HEK293 (cell line): ENCODE measurements at regions not wholly inside any gene's neighbourhood (a gene's known extent, or its start where the extent isn't known, plus 50 kb on each side); places are given as distances from the start of the nearest gene placed in this dataset.

Experiments
- CTCF ChIA-PET: fragments of 350-600 bp; formaldehyde crosslinking; extraction: SDS; loops from one replicate; lab custom pipeline; 2021; ENCODE audit warnings: antibody characterized with exemption; lab: Yijun Ruan, JAX
- POLR2A ChIA-PET: fragments of 300-600 bp; formaldehyde crosslinking; extraction: SDS; loops from one replicate; lab custom pipeline; 2020; ENCODE audit warnings: antibody characterized with exemption, inconsistent platforms; lab: Yijun Ruan, JAX
- H3K27ac ChIP-seq: fragments of 200-500 bp; sonication (Bioruptor generic); 2 replicates; pipeline ENCODE4 v1.5.1; 2014; ENCODE audit warnings: low read depth, low read length, control low read depth, inconsistent platforms; ENCODE audit errors: extremely low read depth
- H3K36me3 ChIP-seq, 2 experiments: fragments of 200-500 bp in 1 of 2; sonication (Bioruptor generic) in 1 of 2; 1 replicate in 1 of 2; 2 replicates in 1 of 2; pipeline ENCODE4 v1.5.1; 2014 to 2017; ENCODE audit warnings: inconsistent platforms in 2 of 2, low read length in 2 of 2; ENCODE audit not compliant: control insufficient read depth in 2 of 2, insufficient read depth in 1 of 2
- H3K4me1 ChIP-seq: fragments of 200-500 bp; sonication (Bioruptor generic); 2 replicates; pipeline ENCODE4 v1.5.1; 2014; ENCODE audit warnings: mild to moderate bottlenecking, low read length, inconsistent platforms; ENCODE audit not compliant: control insufficient read depth, insufficient read depth
- H3K4me3 ChIP-seq: 2 replicates; pipeline ENCODE4 v1.5.1; 2011; ENCODE audit warnings: low read depth, mild to moderate bottlenecking, control low read depth, low read length, moderate library complexity
- H3K9me3 ChIP-seq: fragments of 200-500 bp; sonication (Bioruptor generic); 2 replicates; pipeline ENCODE4 v1.5.1; 2014; ENCODE audit warnings: low read depth, low read length, inconsistent platforms; ENCODE audit not compliant: control insufficient read depth, insufficient read depth
- AEBP2 ChIP-seq: fragments of 450-650 bp; formaldehyde crosslinking; IDR thresholded peaks from 2 replicates; pipeline ENCODE4 v1.5.1; 2016; ENCODE audit warnings: missing biosample characterization, missing genetic modification characterization, borderline replicate concordance
- ELK4 ChIP-seq: IDR thresholded peaks from 2 replicates; pipeline ENCODE4 v1.6.1; 2011; ENCODE audit warnings: mild to moderate bottlenecking, low read depth, low read length, borderline replicate concordance
- HIC1 ChIP-seq: fragments of 450-650 bp; formaldehyde crosslinking; IDR thresholded peaks from 2 replicates; pipeline ENCODE4 v1.5.1; 2016; ENCODE audit warnings: missing biosample characterization, missing genetic modification characterization
- KLF10 ChIP-seq: fragments of 450-650 bp; IDR thresholded peaks from 2 replicates; pipeline ENCODE4 v1.5.1; 2018; ENCODE audit warnings: missing biosample characterization, mild to moderate bottlenecking, missing genetic modification characterization
- MZF1 ChIP-seq: fragments of 450-650 bp; formaldehyde crosslinking; IDR thresholded peaks from 2 replicates; pipeline ENCODE4 v1.5.1; 2017; ENCODE audit warnings: missing biosample characterization, missing genetic modification characterization, borderline replicate concordance
- REPIN1 ChIP-seq: fragments of 450-650 bp; formaldehyde crosslinking; IDR thresholded peaks from 2 replicates; pipeline ENCODE4 v1.5.1; 2017; ENCODE audit warnings: missing biosample characterization, missing genetic modification characterization, low read depth
- REST ChIP-seq: fragments of 450-650 bp; formaldehyde crosslinking; IDR thresholded peaks from 2 replicates; pipeline ENCODE4 v1.5.1; 2016; ENCODE audit warnings: missing biosample characterization, missing genetic modification characterization
- SALL2 ChIP-seq: fragments of 450-650 bp; formaldehyde crosslinking; IDR thresholded peaks from 2 replicates; pipeline ENCODE4 v1.5.0; 2017; ENCODE audit warnings: missing biosample characterization, mild to moderate bottlenecking, missing genetic modification characterization, borderline replicate concordance
- SETDB1 ChIP-seq: IDR thresholded peaks from one replicate; pipeline ENCODE4 v1.6.1; 2017; ENCODE audit warnings: mild to moderate bottlenecking, low read length, moderate library complexity, mixed read lengths; ENCODE audit not compliant: insufficient read length
- ZBTB1 ChIP-seq: fragments of 450-650 bp; formaldehyde crosslinking; IDR thresholded peaks from 2 replicates; pipeline ENCODE4 v1.5.1; 2016; ENCODE audit warnings: missing biosample characterization, missing genetic modification characterization
- ZBTB49 ChIP-seq: fragments of 450-650 bp; formaldehyde crosslinking; IDR thresholded peaks from 2 replicates; pipeline ENCODE4 v1.5.1; 2016; ENCODE audit warnings: missing biosample characterization, missing genetic modification characterization, low read depth
- ZNF174 ChIP-seq: fragments of 450-650 bp; formaldehyde crosslinking; IDR thresholded peaks from 2 replicates; pipeline ENCODE4 v1.5.0; 2017; ENCODE audit warnings: missing biosample characterization, mild to moderate bottlenecking, missing genetic modification characterization
- ZNF23 ChIP-seq: fragments of 450-650 bp; formaldehyde crosslinking; IDR thresholded peaks from 2 replicates; pipeline ENCODE4 v1.5.1; 2016; ENCODE audit warnings: missing biosample characterization, missing genetic modification characterization, borderline replicate concordance
- ZNF324 ChIP-seq: fragments of 450-650 bp; formaldehyde crosslinking; IDR thresholded peaks from 2 replicates; pipeline ENCODE4 v1.5.1; 2016; ENCODE audit warnings: missing biosample characterization, missing genetic modification characterization
- ZNF473 ChIP-seq: fragments of 450-650 bp; formaldehyde crosslinking; IDR thresholded peaks from 2 replicates; pipeline ENCODE4 v1.5.1; 2017; ENCODE audit warnings: missing biosample characterization, missing genetic modification characterization
- ZNF529 ChIP-seq: fragments of 450-650 bp; formaldehyde crosslinking; IDR thresholded peaks from 2 replicates; pipeline ENCODE4 v1.5.1; 2017; ENCODE audit warnings: missing genetic modification characterization, missing biosample characterization; ENCODE audit not compliant: insufficient replicate concordance
- ZNF544 ChIP-seq: fragments of 450-650 bp; formaldehyde crosslinking; IDR thresholded peaks from 2 replicates; pipeline ENCODE4 v1.5.0; 2017; ENCODE audit warnings: missing biosample characterization, missing genetic modification characterization
- ZNF580 ChIP-seq: fragments of 450-650 bp; formaldehyde crosslinking; IDR thresholded peaks from 2 replicates; pipeline ENCODE4 v1.5.1; 2016; ENCODE audit warnings: missing biosample characterization, missing genetic modification characterization
- ZNF645 ChIP-seq: fragments of 450-650 bp; formaldehyde crosslinking; IDR thresholded peaks from 2 replicates; pipeline ENCODE4; 2016; ENCODE audit warnings: missing biosample characterization, missing genetic modification characterization
- ZNF664 ChIP-seq: fragments of 450-650 bp; formaldehyde crosslinking; IDR thresholded peaks from 2 replicates; pipeline ENCODE4 v1.5.1; 2016; ENCODE audit warnings: missing biosample characterization, missing genetic modification characterization
- ZNF777 ChIP-seq: fragments of 450-650 bp; formaldehyde crosslinking; IDR thresholded peaks from 2 replicates; pipeline ENCODE4 v1.5.1; 2017; ENCODE audit warnings: missing biosample characterization, missing genetic modification characterization, borderline replicate concordance
- ZNF843 ChIP-seq: fragments of 450-650 bp; formaldehyde crosslinking; IDR thresholded peaks from 2 replicates; pipeline ENCODE4 v1.5.1; 2016; ENCODE audit warnings: missing biosample characterization, missing genetic modification characterization
- ZXDB ChIP-seq: fragments of 450-650 bp; formaldehyde crosslinking; IDR thresholded peaks from 2 replicates; pipeline ENCODE4 v1.5.1; 2016; ENCODE audit warnings: missing biosample characterization, missing genetic modification characterization

GRCh38 chr16:74073456-74073855 lies 223.2 kb upstream of the PSMD7 start:
- POLR2A ChIA-PET = no interaction called here
- TF ChIP-seq ZNF529 (tag by site-specific recombination) (no peak), ZNF664 (no peak), ZNF23 (no peak), AEBP2 (tag by site-specific recombination) (no peak), ZNF174 (tag by site-specific recombination) (no peak), REST (tag by site-specific recombination) (no peak), ZXDB (tag by site-specific recombination) (no peak), ZNF473 (tag by site-specific recombination) (no peak)
- Histone ChIP-seq H3K36me3 (no peaks in the 10 kb centered on the region), H3K27ac (no peak overlapping the region), H3K4me3 (no peak overlapping the region), H3K9me3 (no peaks in the 10 kb centered on the region; the same call in 1 of the 2 replicates), H3K4me1 (no peaks in the 10 kb centered on the region)
- CTCF ChIA-PET = interaction anchor here (0.7 kb wide), 1 partner anchor 118 kb away, joined by 4 read pairs; no protein-coding TSS in a partner anchor

- H3K4me1 ChIP-seq = no peaks in the 10 kb centered on the region
- no peak overlapping the region for H3K27ac ChIP-seq
- ChIA-PET POLR2A (no interaction called here), CTCF (no interaction called here)
- H3K4me3 ChIP-seq = no peak overlapping the region
- no peaks in the 10 kb centered on the region; the same call in 1 of the 2 replicates for H3K9me3 ChIP-seq
- H3K36me3 ChIP-seq = no peaks in the 10 kb centered on the region
- no peak for TF ChIP-seq ZNF645 (tag by site-specific recombination)
- no peak for TF ChIP-seq MZF1
- TF ChIP-seq ZBTB1 (tag by site-specific recombination) = no peak
- no peak for TF ChIP-seq REPIN1
- TF ChIP-seq ZNF580 (tag by site-specific recombination) = no peak
- TF ChIP-seq HIC1 (tag by site-specific recombination) = no peak
- no peak for TF ChIP-seq KLF10 (tag by site-specific recombination)
- no peak for TF ChIP-seq ZNF324 (tag by site-specific recombination)
- no peak for TF ChIP-seq ZBTB49 (tag by site-specific recombination)
- no peak for TF ChIP-seq ZNF843 (tag by site-specific recombination)
- no peak for TF ChIP-seq SALL2 (tag by site-specific recombination)
- no peak for TF ChIP-seq ZNF777 (tag by site-specific recombination)
- no peak for TF ChIP-seq ZNF544
- no peak for TF ChIP-seq ELK4
- no peak for TF ChIP-seq SETDB1
Measured at GRCh38 chr16:74071996-74072535, 224.5 kb upstream of the PSMD7 start.
